ENCODE measurements at regions not wholly inside any gene's neighbourhood (a gene's known extent, or its start where the extent isn't known, plus 50 kb on each side); places are given as distances from the start of the nearest gene placed in this dataset.
A peak's percentile ranks its signal among the peaks of the same experiment; 100 is the strongest.

GRCh38 chr1:98276514-98276913 is 355.7 kb upstream of the DPYD start:
- Histone ChIP-seq H3K27me3 (ENCODE audit: low read length) (no peaks in the 10 kb centered on the region), H2AFZ (ENCODE audit: low read length) (no peak overlapping the region), H3K36me3 (ENCODE audit: low read depth, low read length) (no peaks in the 10 kb centered on the region), H3K9me2 (replicated peaks; ENCODE audit: low read length) (no peaks in the 10 kb centered on the region), H3K27ac (ENCODE audit: low read length) (peak overlapping the region; percentile 81), H3K9ac (ENCODE audit: low read length) (no peak overlapping the region), H3K4me2 (ENCODE audit: low read length) (peak overlapping the region; percentile 38; the same call in 1 of the 2 replicates), H3K79me2 (ENCODE audit: low read length) (no peaks in the 10 kb centered on the region), H3K4me3 (ENCODE audit: low read length) (no peak overlapping the region), H3K4me1 (ENCODE audit: insufficient read depth, low read length) (peaks cover 36% of the 10 kb centered on the region), H3F3A (ENCODE audit: low read length, unreplicated experiment) (no peaks in the 10 kb centered on the region), H4K20me1 (ENCODE audit: low read length) (no peaks in the 10 kb centered on the region), H3K9me3 (ENCODE audit: low read length) (no peaks in the 10 kb centered on the region)
- ChIA-PET POLR2A (ENCODE audit: unreplicated experiment) (no interaction called here), CTCF (no interaction called here)
- DNase-seq (peak; percentile 45), ATAC-seq (peak; percentile 33)
- TF ChIP-seq EZH2 (IDR thresholded peaks at IDR 0.05; ENCODE audit: low read length, unreplicated experiment) (no peak), CTCF (conservative IDR thresholded peaks at IDR 0.05; ENCODE audit: low read depth, low read length) (no peak), EZH2phosphoT487 (IDR thresholded peaks at IDR 0.05; ENCODE audit: borderline replicate concordance, low read length) (no peak)
- intact Hi-C loops (cut with micrococcal nuclease): no loop called here
- BruUV-seq (replicated peaks): no TSS peak

- Histone ChIP-seq H3K36me3 (ENCODE audit: low read depth, low read length) (no peaks in the 10 kb centered on the region), H2AFZ (ENCODE audit: low read length) (no peak overlapping the region), H3K4me2 (ENCODE audit: low read length) (no peak overlapping the region), H3K27me3 (ENCODE audit: low read length) (no peaks in the 10 kb centered on the region), H3K9ac (ENCODE audit: low read length) (no peak overlapping the region), H3K9me2 (replicated peaks; ENCODE audit: low read length) (0 out of 2 replicates have a peak, but pooled peaks cover 5% of the 10 kb centered on the region), H3K4me1 (ENCODE audit: insufficient read depth, low read length) (peaks cover 7% of the 10 kb centered on the region), H3F3A (ENCODE audit: low read length, unreplicated experiment) (no peaks in the 10 kb centered on the region), H3K79me2 (ENCODE audit: low read length) (no peaks in the 10 kb centered on the region), H4K20me1 (ENCODE audit: low read length) (no peaks in the 10 kb centered on the region), H3K4me3 (ENCODE audit: low read length) (no peak overlapping the region), H3K9me3 (ENCODE audit: low read length) (no peaks in the 10 kb centered on the region), H3K27ac (ENCODE audit: low read length) (no peak overlapping the region)
- CTCF ChIA-PET: no interaction called here
- intact Hi-C loops (cut with micrococcal nuclease): loop anchor here (10.0 kb wide), 1 partner anchor 184 kb away; no protein-coding TSS in a partner anchor
- no TSS peak for BruUV-seq (replicated peaks)
- DNase-seq (no peak), ATAC-seq (no peak)
- POLR2A ChIA-PET (ENCODE audit: unreplicated experiment): no interaction called here
- TF ChIP-seq EZH2phosphoT487 (IDR thresholded peaks at IDR 0.05; ENCODE audit: borderline replicate concordance, low read length): no peak
Measured at GRCh38 chr1:98268316-98268715, 347.5 kb upstream of the DPYD start.

- no peak overlapping the region for H2AFZ ChIP-seq (ENCODE audit: low read length)
- CTCF ChIA-PET: no interaction called here
Measured at GRCh38 chr1:98267423-98267822, 346.6 kb upstream of the DPYD start.

More at GRCh38 chr1:98267423-98267822, 346.6 kb upstream of the DPYD start:
- H3K4me1 ChIP-seq (ENCODE audit: insufficient read depth, low read length): peaks cover 12% of the 10 kb centered on the region
- no peak for DNase-seq
- POLR2A ChIA-PET (ENCODE audit: unreplicated experiment): no interaction called here
- intact Hi-C loops (cut with micrococcal nuclease): loop anchor here (10.0 kb wide), 1 partner anchor 183 kb away; no protein-coding TSS in a partner anchor
- no peak overlapping the region for H3K4me2 ChIP-seq (ENCODE audit: low read length)
- H3K79me2 ChIP-seq (ENCODE audit: low read length): no peaks in the 10 kb centered on the region
- no peaks in the 10 kb centered on the region for H4K20me1 ChIP-seq (ENCODE audit: low read length)
- H3K9ac ChIP-seq (ENCODE audit: low read length): no peak overlapping the region
- H3K9me3 ChIP-seq (ENCODE audit: low read length): no peaks in the 10 kb centered on the region
- no peak for ATAC-seq
- H3K4me3 ChIP-seq (ENCODE audit: low read length): no peak overlapping the region
- no TSS peak for BruUV-seq (replicated peaks)
- no peaks in the 10 kb centered on the region for H3F3A ChIP-seq (ENCODE audit: low read length, unreplicated experiment)
- H3K27ac ChIP-seq (ENCODE audit: low read length): no peak overlapping the region
- 0 out of 2 replicates have a peak, but pooled peaks cover 5% of the 10 kb centered on the region for H3K9me2 ChIP-seq (replicated peaks; ENCODE audit: low read length)
- no peaks in the 10 kb centered on the region for H3K36me3 ChIP-seq (ENCODE audit: low read depth, low read length)
- no peak for TF ChIP-seq CTCF (conservative IDR thresholded peaks at IDR 0.05; ENCODE audit: low read depth, low read length)
- no peak for TF ChIP-seq EZH2 (IDR thresholded peaks at IDR 0.05; ENCODE audit: low read length, unreplicated experiment)
- no peak for TF ChIP-seq EZH2phosphoT487 (IDR thresholded peaks at IDR 0.05; ENCODE audit: borderline replicate concordance, low read length)
- H3K27me3 ChIP-seq (ENCODE audit: low read length): no peaks in the 10 kb centered on the region
